ENCODE measurements at regions not wholly inside any gene's neighbourhood (a gene's known extent, or its start where the extent isn't known, plus 50 kb on each side); places are given as distances from the start of the nearest gene placed in this dataset.

DNA sequence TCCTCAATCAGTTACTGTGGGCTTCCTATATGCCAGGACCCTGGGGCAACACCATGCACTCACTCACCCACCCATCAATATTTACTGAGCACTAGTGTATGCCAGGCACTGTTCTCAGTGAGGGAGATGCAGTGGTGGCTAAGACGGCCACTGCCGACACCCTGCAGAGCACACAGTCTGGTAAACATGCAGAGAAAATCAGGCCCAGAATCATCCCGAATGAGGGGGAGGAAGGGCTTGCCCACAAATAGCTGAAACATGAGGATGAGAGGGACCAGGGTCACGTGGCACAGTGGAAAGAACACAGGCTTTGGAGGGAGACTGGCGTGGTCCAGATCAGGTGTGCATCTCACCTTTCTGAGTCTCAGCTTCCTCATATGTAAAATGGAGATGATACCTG is 89.2 kb upstream of the IGSF21 start:
- peak in 1 of 14 donors; percentile 63 for DNase-seq

DNA sequence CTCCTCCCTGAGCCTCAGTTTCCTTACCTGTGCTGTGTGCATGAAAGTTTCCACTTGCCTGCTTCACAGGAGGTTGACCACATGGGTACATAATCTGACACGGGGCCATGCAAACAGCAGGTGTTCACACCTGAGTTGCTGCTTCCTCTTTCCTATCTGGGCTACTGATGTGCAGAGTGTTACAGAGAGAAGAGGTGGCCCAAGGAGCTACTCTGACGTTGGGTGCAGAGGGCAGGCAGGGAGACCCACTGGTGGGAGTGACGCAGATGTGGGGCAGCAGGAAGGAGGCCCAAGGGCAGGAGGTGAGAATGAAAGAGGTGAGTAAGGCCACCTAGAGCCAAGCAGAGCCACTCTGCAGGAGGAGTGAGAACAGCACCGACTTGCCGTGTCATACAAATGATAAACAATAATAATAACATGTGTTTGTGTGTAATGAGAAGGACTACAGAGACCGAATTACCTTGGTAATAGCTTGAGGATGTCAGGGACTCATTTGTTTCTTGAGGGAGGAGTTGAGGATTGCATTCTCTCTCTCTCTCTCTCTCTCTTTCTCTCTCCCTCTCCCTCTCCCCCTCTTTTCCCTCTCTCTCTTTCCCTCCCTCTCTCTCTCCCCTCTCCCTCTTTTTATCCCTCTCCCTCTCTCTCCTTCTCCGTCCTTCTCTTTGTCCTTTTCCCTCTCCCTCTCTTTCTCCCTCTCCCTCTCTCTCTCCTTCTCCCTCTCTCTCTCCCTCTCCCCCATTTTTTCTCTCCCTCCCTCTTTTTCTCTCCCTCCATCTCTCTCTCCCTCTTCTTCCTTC is 87.4 kb upstream of the IGSF21 start:
- DNase-seq = no peak

DNA sequence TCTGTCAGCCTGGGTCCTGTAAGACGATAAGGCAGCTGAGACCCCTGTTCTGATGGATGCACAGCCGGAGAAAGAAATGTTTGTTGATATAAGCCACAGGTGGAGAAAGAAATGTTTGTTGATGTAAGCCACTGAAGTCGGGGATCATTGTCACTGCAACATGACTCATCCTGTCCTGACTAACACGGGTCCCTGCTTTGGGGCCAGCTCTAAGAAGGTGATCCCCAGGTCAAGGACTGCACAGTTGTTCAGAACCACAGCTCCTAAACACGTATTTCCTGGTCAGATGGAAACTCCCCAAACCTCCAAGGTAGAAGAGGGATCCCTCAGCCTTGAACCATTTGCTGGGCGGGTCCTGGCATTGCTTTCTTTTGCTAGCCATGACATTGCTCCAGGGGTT is 86.4 kb upstream of the IGSF21 start:
- DNase-seq = no peak

DNA sequence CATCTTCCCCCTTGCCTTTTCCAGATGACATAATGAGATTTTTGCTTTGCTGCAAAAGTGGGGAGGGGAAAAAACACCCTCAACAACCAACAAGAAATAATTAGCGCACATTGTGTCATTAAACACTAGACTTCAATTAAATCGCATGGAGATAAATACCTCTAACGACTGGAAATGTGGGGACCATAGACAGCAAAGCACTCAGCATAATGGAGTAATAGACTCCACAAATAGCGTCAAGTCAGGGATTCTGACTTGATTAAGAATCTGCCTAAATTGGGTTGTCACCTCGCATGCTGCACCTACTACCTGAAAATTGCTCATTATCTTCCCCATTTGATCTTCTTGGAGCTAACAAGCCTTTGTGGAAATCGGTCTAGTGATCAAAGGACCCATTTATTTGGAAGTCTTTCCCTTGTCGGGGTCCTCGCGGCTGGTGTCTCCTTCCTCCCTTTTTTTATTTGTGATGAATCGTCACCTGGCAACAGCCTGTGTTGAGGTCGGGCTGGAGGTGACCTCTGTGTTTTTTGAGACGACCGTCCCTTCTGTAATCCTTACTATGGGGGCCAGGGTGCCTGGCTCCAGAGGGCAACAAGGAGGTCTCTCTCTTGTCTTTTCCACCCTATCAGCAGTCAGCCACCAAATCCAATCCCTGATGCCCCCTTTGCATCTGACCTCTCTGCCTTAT is 75.3 kb upstream of the IGSF21 start:
- DNase-seq = no peak

DNA sequence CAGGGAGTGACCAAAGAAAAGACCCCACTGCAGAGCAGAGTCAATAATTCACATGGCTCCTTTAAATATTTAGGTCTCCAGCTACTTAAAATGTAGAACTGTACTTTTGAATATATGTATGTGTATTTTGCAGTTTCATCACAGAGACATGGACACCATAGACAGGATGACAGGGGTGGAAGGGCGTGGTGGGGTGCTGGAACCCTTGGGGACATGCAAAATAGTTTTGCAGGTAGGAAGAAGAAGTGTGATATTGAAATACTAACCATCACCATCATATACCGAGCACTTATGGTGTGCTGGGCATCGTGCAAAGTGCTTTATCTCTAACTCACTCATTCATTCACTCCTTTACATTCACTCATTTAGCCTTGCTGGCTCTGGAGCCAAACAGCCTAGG is 72.5 kb upstream of the IGSF21 start:
- DNase-seq = no peak

DNA sequence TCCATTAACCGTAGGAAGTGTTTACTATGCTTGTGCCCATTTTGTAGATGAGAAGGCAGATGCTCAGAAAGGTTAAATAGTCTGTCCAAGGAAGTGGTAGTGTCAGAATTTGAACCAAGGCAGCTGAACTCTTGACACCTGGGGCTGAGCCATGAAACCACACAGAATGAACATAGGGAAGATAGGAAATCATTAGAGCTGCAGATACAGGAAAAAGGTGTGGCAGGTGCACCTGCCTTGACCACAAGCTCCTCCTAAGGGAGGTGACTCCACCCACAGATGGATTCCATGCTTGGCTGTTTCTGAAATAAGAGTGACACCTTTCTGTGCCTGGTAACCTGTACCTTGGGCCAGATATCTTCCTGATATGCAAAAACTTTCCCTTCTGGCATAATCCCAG is 69.9 kb upstream of the IGSF21 start:
- DNase-seq = no peak

DNA sequence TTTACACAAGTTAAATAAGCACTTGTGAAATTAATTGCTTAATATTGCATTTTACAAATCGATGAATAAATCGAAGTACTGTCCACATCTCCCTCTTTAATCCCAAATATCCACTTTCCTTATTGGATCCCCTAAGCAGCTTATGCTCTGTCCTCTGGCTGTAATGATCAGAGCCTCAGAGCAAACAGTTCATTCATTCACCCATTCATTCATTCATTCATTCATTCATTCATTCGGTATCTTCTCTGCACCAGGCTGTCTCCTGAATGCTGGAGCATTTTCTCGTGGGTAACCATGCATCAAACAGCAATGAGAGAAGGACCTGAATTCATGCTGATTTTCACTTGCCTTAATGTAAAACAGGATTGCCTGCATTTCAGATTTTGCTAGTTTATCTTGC is 69.5 kb upstream of the IGSF21 start:
- DNase-seq = no peak

DNA sequence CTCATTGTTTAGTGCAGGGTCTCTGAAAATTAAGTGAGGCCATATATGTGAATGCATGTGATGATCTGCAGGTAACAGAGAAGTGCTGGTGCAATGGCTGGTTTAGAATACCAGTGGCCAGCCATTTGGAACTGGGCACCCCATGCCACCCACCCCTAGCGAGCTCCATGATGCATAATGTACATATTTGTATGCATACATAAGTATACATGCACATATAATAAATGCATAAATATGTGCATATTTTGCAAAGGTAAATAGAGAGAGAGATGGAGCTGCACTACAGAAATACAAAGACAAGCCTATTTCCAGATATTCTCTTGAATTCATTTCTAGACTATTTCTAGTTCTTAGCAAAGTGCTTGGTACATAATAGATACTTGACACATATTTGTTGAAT is 68.5 kb upstream of the IGSF21 start:
- DNase-seq = no peak

DNA sequence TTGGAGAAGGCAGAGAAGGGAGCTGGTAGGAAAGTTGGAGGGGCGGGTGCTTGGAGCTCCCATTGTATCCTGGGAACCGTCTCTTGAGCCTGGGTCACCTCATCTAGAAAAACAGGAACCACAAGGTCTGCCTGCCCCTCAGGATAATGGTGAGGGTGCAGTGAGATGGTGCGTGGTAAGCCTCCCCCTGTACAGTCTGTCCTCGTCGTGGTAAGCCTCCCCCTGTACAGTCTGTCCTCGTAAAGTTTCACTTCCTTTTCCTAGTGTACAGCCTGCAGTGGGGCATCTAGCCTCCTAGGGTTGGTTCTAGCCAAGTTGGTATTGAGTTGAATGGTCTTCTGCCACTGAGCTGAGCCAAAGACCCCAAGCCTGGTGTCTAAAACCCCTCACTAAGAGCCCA is 66.5 kb upstream of the IGSF21 start:
- DNase-seq = peak in 7 of 14 donors; percentile 3 to 41 (median 22)

DNA sequence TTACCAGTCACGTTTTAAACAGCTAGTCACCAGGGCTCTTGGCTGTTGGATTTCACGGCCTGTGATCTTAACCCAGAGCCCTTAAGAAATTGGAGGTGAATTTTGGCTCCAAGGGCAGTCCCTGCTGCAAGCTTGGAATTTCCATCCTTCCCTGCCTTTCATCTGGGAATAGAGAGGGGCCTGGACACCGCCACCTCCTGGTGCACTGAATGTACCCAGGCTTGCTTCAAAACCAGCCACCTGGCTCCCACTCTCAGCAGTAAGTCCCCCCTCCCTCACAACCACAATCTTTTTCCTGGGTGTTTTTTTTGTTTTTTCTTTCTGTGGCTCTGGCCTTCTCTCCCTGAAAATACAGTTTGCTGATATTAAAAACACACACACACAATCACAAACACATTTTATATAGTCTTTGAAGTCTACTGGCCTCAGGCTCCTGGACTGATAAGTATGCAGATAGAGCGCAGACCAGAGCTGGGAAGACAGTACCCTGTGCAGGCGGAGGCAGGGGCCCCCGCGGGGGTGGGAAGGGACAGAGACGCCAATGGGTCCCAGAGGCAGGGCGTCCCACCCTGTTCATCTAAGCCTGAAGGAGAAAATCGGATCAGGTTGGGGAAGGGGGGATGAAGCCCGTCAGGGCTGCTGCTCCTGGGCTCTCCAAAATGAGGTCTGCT is 65.8 kb upstream of the IGSF21 start:
- no peak for DNase-seq

DNA sequence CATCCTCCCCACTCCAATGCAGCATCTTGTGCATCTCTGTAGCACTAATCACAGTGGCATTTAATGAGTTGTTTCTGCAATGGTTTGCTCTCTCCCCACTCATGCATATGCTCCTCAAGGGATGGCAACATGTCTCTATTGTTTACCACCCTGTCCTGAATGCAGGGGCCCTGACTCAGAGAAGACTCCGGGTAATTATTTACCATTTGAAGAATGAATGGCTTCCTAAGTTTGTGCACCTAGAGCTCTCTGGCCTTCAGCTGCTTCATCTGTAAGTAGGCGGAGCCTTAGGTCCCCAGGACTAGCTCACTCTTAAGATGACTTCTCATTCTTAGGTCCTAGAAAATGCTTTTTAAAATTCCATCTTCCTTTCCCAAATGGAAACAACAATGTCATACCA is 63.7 kb upstream of the IGSF21 start:
- DNase-seq = no peak

DNA sequence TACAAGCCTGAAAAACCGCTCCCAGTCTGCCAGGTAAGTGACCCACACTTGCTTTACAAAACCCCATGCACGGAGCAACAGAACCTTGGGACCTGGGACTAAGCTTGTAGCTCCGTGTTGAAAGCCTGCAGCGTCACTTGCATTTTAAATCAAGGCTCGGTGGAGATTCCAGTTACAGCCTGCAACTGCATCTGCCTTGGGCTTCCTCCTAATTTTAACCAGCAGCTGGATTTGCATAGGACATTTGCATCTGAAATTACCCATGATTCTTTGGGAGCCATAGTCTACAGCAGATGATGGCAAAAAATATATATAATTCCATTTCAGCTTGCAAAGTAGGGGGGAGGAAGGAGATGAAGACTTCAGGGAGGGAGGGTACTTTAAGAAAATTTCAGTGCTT is 62.4 kb upstream of the IGSF21 start:
- DNase-seq = no peak

DNA sequence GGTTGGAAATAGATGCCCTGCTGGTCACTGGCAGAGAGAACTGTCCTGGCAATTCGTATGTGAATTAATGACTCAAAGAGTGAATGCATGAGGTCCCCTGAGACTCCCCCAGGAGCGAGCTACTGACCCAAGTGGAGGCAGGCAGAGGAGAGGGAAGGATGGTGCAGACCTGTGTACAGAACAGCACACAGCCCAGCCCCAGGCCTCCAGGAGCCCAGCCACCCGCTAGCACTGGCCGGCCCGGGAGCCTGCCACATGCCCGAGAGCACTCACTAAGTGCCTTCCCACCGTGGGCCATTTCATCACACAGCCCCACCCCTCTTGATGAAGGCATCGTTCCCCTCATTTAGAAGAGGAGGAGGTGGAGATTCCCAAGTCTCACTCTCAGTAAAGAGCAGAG is 62.0 kb upstream of the IGSF21 start:
- no peak for DNase-seq

DNA sequence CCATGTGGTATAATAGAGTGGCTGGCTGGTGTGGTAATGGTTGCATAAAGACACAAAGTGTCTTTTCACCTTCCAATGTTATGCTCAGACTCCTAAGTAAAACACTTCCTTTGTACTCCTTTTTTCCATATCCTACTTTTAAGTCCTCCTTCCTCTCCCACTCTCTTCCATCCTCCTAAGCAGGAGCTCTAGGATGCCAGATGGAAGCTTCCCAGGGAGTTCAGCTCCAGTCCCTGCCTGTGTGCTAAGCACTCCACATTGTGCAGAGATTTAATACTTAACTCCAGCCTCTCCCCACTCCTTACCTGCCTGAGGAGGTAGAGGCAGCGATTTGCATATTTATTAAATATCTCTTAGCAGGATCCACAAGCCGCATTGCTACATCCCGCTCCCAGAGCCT is 60.5 kb upstream of the IGSF21 start:
- peak in 1 of 14 donors; percentile 15 for DNase-seq

DNA sequence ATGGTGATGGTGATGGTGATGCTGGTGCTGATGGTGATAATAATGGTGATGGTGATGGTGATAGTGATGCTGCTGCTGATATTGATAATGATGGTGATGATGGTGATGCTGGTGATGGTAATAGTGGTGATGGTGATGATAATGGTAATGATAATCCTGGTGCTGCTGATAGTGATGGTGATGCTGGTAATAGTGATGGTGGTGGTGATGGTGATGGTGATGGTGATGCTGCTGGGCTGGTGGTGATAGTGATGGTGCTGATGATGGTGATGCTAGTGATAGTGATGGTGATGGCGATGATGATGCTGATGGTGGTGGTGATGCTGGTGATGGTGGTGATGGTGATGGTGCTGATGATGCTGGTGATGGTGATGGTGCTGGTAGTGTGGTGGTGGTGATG is 58.4 kb upstream of the IGSF21 start:
- DNase-seq = no peak

DNA sequence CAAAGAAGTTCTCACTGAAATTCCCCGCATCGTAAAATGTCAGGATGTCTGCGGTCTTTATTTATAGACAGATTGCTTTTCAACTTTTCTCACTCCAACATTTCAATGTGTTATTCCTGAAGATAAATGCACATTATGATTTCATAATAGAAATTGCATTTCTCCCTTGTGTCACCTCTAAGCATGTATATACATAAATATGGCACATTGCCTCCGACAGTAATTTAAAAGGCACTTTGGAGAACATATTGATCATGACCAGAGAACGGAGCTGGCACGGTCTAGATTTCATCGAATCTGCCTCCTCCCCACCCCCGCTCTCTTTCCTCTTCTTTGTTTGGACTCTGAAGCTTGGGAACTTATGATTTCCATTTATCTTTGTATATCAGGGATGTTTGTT is 54.9 kb upstream of the IGSF21 start:
- no peak for DNase-seq

DNA sequence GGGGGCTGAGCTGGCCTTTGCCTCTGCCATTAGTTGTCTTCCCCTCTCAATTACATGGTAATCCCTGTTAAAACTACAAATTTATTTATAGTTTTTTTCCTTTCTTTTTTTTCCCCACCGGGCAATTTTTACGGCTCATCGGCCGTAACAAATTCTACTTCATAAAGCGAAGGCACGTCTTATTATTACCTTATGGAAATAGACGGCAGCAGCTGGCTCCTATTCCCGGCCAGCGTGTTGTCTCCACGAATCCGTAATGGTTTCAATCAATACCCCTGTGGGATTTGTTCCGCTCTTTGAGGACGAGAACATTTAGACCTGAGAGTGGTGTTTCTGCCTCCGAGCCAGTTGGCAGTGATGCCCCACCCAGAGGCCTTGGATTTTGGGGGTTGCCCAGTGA is 52.4 kb upstream of the IGSF21 start:
- no peak for DNase-seq

DNA sequence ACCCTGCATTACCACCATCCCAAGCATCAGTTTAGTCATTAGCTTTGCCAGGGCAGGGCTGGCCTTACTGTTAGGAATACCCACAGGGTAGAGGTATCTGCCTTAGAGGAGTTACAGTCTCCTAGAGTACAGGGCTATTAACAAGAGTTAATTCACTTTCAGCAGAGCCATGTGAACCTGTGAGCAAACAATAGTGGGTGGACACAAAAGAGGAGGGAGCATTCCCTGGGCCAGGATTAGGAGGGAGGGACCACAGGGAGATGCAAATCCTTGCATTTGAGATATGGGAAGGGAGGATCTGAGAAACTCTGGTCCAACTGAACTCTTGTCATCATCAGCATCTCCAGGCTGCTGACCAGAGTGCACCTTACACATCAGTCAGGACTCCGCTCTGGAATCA is 51.1 kb upstream of the IGSF21 start:
- DNase-seq = no peak

DNA sequence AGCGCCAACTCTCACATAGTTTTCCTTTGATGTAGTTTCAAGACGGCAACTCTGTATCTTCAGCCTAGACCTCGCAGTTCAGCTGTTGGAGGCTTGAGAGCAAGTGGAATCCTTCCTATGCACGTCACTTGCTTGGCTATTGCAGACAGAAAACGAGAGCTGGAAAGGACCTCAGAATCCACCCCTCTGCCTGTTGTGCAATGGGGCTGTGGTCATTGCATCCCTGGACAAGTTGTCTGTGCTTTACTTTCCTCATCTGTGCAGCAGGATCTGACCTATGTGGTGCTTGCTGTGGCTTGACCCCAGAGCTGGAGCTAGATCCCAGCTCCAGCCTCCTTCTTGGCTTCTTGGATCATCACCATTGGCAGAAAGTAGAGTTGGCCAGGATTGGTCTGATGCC is 50.0 kb upstream of the IGSF21 start:
- DNase-seq = no peak
